T-cell (primary cell): ENCODE measurements at regions not wholly inside any gene's neighbourhood (a gene's known extent, or its start where the extent isn't known, plus 50 kb on each side); places are given as distances from the start of the nearest gene placed in this dataset.

Experiments
- ATAC-seq, 4 experiments: fragments of 200-7000 bp in 3 of 4; fragments of 150-1000 bp in 1 of 4; cut with Tn5 transposase; replicated peaks in 1 of 4; 1 replicate in 3 of 4; 2 replicates in 1 of 4; pipeline ENCODE4 v1.10.0; 2021; ENCODE audit warnings: moderate library complexity in 3 of 4, mild to moderate bottlenecking in 2 of 4, moderate number of reproducible peaks in 1 of 4
- CTCF ChIA-PET, 2 donors: fragments of 300-600 bp; sonication (Branson Sonifier 250); formaldehyde crosslinking; loops; one replicate each; lab custom pipeline; 2022; ENCODE audit warnings: antibody characterized with exemption in 2 of 2; lab: Charles Lee
- POLR2A ChIA-PET, 2 donors: fragments of 300-600 bp; sonication (Branson Sonifier 250); formaldehyde crosslinking; loops; one replicate each; lab custom pipeline; 2022; ENCODE audit warnings: antibody characterized with exemption in 2 of 2; lab: Charles Lee
- DNase-seq, 35 experiments: peaks; one replicate each; pipeline versions ENCODE4 v3.0.0 to v3.0.0-alpha.2; 2013 to 2023
- H3K27ac ChIP-seq: one replicate; pipeline ENCODE4 v1.5.1; 2013; ENCODE audit warnings: low read length
- H3K27me3 ChIP-seq, 2 experiments: replicated peaks in 1 of 2; 1 replicate in 1 of 2; 2 replicates in 1 of 2; pipeline versions ENCODE4 v1.6.1 to v1.7.0; 2013; ENCODE audit warnings: low read length in 1 of 2, mixed read lengths in 1 of 2; ENCODE audit not compliant: control insufficient read depth in 2 of 2, insufficient read depth in 2 of 2; ENCODE audit errors: extremely low read depth in 1 of 2
- H3K36me3 ChIP-seq, 2 donors: 1 replicate in 1 of 2; 2 replicates in 1 of 2; pipeline versions ENCODE4 v1.6.1 to v1.7.0; 2013; ENCODE audit warnings: low read length in 1 of 2; ENCODE audit not compliant: control insufficient read depth in 2 of 2, insufficient read depth in 1 of 2; ENCODE audit errors: extremely low read depth in 1 of 2
- H3K4me1 ChIP-seq, 2 experiments: 1 replicate in 1 of 2; 2 replicates in 1 of 2; pipeline versions ENCODE4 v1.6.1 to v1.7.0; 2013; ENCODE audit warnings: low read length in 2 of 2, mixed read lengths in 1 of 2; ENCODE audit not compliant: insufficient read depth in 2 of 2, control insufficient read depth in 1 of 2; ENCODE audit errors: extremely low read depth in 1 of 2
- H3K4me3 ChIP-seq, 2 donors: 1 replicate in 1 of 2; 2 replicates in 1 of 2; pipeline versions ENCODE4 v1.5.1 to v1.7.0; 2013; ENCODE audit warnings: mild to moderate bottlenecking in 2 of 2, low read length in 1 of 2, moderate library complexity in 1 of 2; ENCODE audit not compliant: control insufficient read depth in 1 of 2; ENCODE audit errors: extremely low read depth in 1 of 2
- H3K9me3 ChIP-seq: 2 replicates; pipeline ENCODE4 v1.7.0; 2013
- H3K27ac Mint-ChIP-seq, 2 donors: one replicate each; pipeline ENCODE4 v1.8.0; 2020 to 2021; ENCODE audit warnings: mild to moderate bottlenecking in 2 of 2, mixed read lengths in 2 of 2
- H3K27me3 Mint-ChIP-seq, 2 donors: one replicate each; pipeline ENCODE4 v1.8.0; 2021 to 2022; ENCODE audit warnings: mixed read lengths in 2 of 2
- H3K36me3 Mint-ChIP-seq: one replicate; pipeline ENCODE4 v1.8.0; 2021; ENCODE audit warnings: mixed read lengths
- H3K4me1 Mint-ChIP-seq, 3 donors: one replicate each; pipeline ENCODE4 v1.8.0; 2020 to 2022; ENCODE audit warnings: mixed read lengths in 3 of 3, mild to moderate bottlenecking in 1 of 3
- H3K4me3 Mint-ChIP-seq, 3 donors: one replicate each; pipeline ENCODE4 v1.8.0; 2020 to 2022; ENCODE audit warnings: mild to moderate bottlenecking in 3 of 3, mixed read lengths in 3 of 3, moderate library complexity in 3 of 3
- H3K9me3 Mint-ChIP-seq, 3 donors: one replicate each; pipeline ENCODE4 v1.8.0; 2020 to 2022; ENCODE audit warnings: mixed read lengths in 3 of 3
- WGBS: methylation state at CpG from one replicate; pipeline ENCODE4 v1.1.5; 2013; ENCODE audit warnings: missing lambda C conversion rate; ENCODE audit not compliant: insufficient coverage; 5-methylcytosine and 5-hydroxymethylcytosine counted together

DNA sequence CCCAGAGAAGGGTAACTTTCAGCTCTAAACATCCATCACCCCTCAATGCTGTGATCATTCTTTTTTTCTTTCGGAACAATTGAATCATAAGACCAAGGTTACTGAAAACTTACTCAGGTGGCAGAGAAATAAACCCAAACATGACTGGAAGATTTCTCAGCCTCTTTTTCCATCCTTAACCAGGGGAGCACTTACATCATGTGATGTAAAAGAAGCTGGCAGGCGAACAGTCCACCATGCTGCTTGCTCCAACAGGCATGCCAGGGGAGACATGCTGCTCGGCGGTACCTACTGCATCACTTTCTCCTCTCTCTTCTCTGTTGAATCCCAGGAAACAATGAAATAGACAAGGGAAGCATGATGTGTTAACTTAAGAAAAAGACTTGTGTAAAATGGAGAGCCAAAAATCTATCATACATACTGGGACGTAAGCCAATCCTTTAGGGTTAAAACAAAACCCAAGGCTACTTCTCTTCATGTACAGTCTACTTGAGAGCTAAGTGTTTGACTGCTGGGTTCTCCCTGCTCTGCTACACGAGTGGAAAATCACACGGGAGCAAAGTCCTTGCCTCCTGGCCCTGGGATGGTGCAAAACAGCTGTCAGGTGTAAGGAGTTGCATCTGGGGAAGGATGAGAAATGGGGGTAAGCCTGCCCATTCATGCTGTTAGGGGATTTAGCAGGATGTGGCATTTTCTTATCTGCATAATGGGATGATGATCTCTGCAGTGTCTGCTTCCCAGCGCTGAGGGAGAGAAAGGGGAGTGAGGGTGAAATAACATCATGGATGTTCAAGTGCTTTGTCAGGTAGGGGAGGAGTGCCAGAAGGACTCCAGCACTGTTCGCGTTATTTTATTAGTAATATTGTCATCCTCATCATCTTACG lies 64.3 kb upstream of the ZNF438 start:
- no peaks in the 10 kb centered on the region for H3K36me3 ChIP-seq
- Mint-ChIP-seq H3K27ac (no peak overlapping the region), H3K9me3 (no peaks in the 10 kb centered on the region), H3K36me3 (no peaks in the 10 kb centered on the region), H3K4me1 (peaks cover 11 to 14% (median 13%) of the 10 kb centered on the region in 3 donors), H3K4me3 (no peak overlapping the region), H3K27me3 (no peaks in the 10 kb centered on the region)
- DNase-seq (no peak), ATAC-seq (no peak)
- no peak overlapping the region for H3K4me3 ChIP-seq
- H3K27me3 ChIP-seq, result peaks cover 0 to 4% of the 10 kb centered on the region in 2 experiments
- H3K27ac ChIP-seq, result no peak overlapping the region
- H3K9me3 ChIP-seq, result no peaks in the 10 kb centered on the region
- ChIA-PET CTCF (interaction anchor here in 1 of 2 donors (0.7 to 1.3 kb wide), 2 partner anchors 9 to 14 kb away, joined by 3 to 4 read pairs; no protein-coding TSS in a partner anchor), POLR2A (no interaction called here)
- H3K4me1 ChIP-seq, result peaks cover 0 to 3% of the 10 kb centered on the region in 2 experiments
- WGBS, result 62% methylated on average over 3 of the region's 11 CpGs

DNA sequence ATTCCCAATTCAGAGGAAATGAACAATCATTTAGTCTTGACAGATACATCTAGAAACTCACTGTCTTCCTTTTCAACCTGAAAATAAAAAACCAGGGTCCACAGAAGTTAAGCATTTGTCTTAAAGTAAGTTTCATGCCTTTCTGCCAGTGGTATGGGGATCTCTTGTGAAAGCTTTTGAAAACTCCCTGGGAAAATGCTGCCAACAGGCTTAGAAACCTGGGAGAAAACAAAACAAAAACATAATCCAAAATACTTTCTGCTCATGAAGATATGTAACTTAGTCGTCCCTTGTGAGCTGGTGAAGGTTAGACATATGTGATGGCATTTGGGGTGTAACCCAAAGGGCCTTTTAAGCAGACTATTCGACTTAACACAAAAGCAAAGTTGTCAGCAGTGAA lies 66.4 kb upstream of the ZNF438 start:
- Histone ChIP-seq H3K4me1 (peaks cover 0 to 8% of the 10 kb centered on the region in 2 experiments), H3K27me3 (peaks cover 0 to 4% of the 10 kb centered on the region in 2 experiments), H3K4me3 (no peak overlapping the region), H3K27ac (no peak overlapping the region), H3K9me3 (no peaks in the 10 kb centered on the region), H3K36me3 (no peaks in the 10 kb centered on the region)
- Mint-ChIP-seq H3K4me3 (no peak overlapping the region), H3K9me3 (no peaks in the 10 kb centered on the region), H3K36me3 (no peaks in the 10 kb centered on the region), H3K27ac (no peak overlapping the region), H3K27me3 (no peaks in the 10 kb centered on the region), H3K4me1 (peaks cover 16 to 25% (median 20%) of the 10 kb centered on the region in 3 donors)
- DNase-seq (no peak), ATAC-seq (no peak)
- POLR2A ChIA-PET, result no interaction called here
- CTCF ChIA-PET, result no interaction called here
- no CpG with 5 or more reads among the region's 2 CpGs for WGBS

DNA sequence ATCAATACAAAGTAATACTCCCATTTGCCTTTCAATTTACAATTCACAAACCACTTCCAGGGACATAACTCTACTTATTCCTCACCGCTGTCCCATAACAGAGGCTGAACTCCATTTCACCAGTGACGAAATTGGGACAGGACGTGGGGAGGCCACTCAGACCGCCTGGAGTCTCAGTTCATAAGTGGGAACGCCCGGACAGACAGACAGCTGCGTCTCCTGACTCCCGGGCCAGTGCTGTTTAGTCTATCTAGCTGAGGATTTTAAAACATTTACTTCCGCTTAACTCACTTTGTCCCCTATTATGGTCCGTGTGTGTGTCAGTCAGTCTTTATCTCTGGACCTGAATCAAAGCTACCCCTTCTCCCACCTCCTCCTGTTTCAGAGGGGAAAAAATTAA lies 67.4 kb upstream of the ZNF438 start:
- no peaks in the 10 kb centered on the region for H3K9me3 Mint-ChIP-seq
- H3K36me3 Mint-ChIP-seq, result no peaks in the 10 kb centered on the region
- H3K4me3 ChIP-seq, result no peak overlapping the region
- no peaks in the 10 kb centered on the region for H3K36me3 ChIP-seq
- no peak overlapping the region for H3K4me3 Mint-ChIP-seq
- no peak overlapping the region for H3K27ac Mint-ChIP-seq
- no peaks in the 10 kb centered on the region for H3K27me3 Mint-ChIP-seq
- no peaks in the 10 kb centered on the region for H3K9me3 ChIP-seq
- CTCF ChIA-PET, result no interaction called here
- no peak for DNase-seq
- peaks cover 16 to 25% (median 20%) of the 10 kb centered on the region in 3 donors for H3K4me1 Mint-ChIP-seq
- ATAC-seq, result no peak
- peaks cover 0 to 8% of the 10 kb centered on the region in 2 experiments for H3K4me1 ChIP-seq
- H3K27me3 ChIP-seq, result peaks cover 0 to 4% of the 10 kb centered on the region in 2 experiments
- POLR2A ChIA-PET, result no interaction called here
- 87% methylated on average over 4 of the region's 10 CpGs for WGBS
- no peak overlapping the region for H3K27ac ChIP-seq

DNA sequence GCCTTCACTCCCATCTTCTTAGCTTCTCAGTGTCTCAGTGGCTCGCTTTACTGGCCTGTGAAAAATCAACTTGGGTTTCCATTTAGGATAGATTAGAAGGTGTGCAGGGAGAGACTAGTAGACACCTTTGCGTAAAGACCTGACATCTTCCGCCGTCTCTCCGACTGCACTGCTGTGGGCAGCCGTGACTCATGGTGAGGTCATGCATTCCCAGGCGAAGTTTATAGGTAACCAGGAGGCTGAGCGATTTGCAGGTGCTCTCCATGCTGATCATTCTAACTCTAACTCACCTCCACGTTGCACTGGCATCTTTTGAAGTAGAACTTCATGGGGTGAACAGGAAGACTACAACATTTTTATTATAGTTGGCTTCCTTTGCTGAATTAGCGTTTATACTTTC lies 68.0 kb upstream of the ZNF438 start:
- Mint-ChIP-seq H3K4me1 (peaks cover 16 to 25% (median 20%) of the 10 kb centered on the region in 3 donors), H3K27ac (peak overlapping the region; percentile 3 to 61), H3K36me3 (no peaks in the 10 kb centered on the region), H3K4me3 (no peak overlapping the region), H3K27me3 (no peaks in the 10 kb centered on the region), H3K9me3 (no peaks in the 10 kb centered on the region)
- no peaks in the 10 kb centered on the region for H3K9me3 ChIP-seq
- DNase-seq, result no peak
- WGBS, result 63% methylated on average over 4 of the region's 10 CpGs
- no peak for ATAC-seq
- peaks cover 0 to 8% of the 10 kb centered on the region in 2 experiments for H3K4me1 ChIP-seq
- POLR2A ChIA-PET, result no interaction called here
- no peaks in the 10 kb centered on the region for H3K36me3 ChIP-seq
- H3K27ac ChIP-seq, result no peak overlapping the region
- H3K27me3 ChIP-seq, result peaks cover 0 to 4% of the 10 kb centered on the region in 2 experiments
- CTCF ChIA-PET, result no interaction called here
- no peak overlapping the region for H3K4me3 ChIP-seq

DNA sequence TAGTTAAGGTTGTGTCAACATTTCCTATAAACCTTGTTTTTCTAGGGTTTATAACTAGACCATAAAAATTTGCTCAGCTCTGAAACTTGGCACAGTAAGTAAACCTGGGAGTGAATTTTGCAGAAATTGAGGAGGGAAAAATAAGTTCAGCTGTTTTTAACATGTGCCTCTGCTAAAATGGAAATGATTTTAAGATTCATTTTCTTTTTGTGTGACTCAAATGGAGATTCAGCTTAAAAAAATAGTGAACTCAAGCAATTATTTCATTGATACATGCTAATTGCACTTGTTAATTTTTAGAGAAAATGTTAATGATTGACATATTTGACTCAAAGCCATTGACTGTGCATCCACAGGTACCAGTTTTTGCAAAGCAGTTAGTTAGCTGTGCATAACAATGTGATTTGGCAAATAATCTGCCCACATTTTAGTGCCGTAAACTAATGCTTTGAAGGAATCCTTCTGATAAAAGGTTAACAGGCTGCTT lies 68.5 kb upstream of the ZNF438 start:
- Mint-ChIP-seq H3K4me3 (no peak overlapping the region), H3K27me3 (no peaks in the 10 kb centered on the region), H3K9me3 (no peaks in the 10 kb centered on the region), H3K36me3 (no peaks in the 10 kb centered on the region), H3K27ac (peak overlapping the region in 1 of 2 donors; percentile 61), H3K4me1 (peaks cover 16 to 25% (median 20%) of the 10 kb centered on the region in 3 donors)
- ATAC-seq, result no peak
- Histone ChIP-seq H3K4me3 (no peak overlapping the region), H3K36me3 (no peaks in the 10 kb centered on the region), H3K27me3 (peaks cover 0 to 4% of the 10 kb centered on the region in 2 experiments), H3K4me1 (peaks cover 0 to 8% of the 10 kb centered on the region in 2 experiments), H3K9me3 (no peaks in the 10 kb centered on the region), H3K27ac (no peak overlapping the region)
- WGBS, result 83% methylated on average over 1 of the region's 1 CpG
- ChIA-PET POLR2A (interaction anchor here in 1 of 2 donors (0.5 kb wide), 1 partner anchor 364 kb away, joined by 3 read pairs; no protein-coding TSS in a partner anchor), CTCF (interaction anchor here in 1 of 2 donors (0.6 kb wide), 1 partner anchor 466 kb away, joined by 6 read pairs; no protein-coding TSS in a partner anchor)
- DNase-seq, result no peak

DNA sequence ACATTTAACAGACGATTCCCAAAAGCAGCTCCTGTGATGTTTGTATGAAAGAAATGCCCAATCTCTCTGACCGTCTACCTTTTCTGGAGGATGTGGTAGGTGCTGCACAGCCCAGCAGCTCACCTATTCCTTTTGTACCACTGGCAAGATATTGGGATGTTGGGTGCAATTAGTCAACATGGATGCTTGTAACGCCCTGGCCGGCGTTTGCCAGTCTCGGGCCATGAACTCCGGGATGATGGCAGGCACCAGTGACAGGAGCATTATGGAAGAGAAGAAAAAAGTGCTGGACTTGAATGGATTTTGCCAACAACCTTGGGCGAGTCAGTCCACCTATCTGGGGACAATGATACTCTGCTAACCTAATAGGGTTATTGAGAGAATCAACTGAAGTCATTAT lies 69.0 kb upstream of the ZNF438 start:
- WGBS, result 92% methylated on average over 6 of the region's 8 CpGs
- CTCF ChIA-PET, result interaction anchor here in 1 of 2 donors (0.6 kb wide), 1 partner anchor 466 kb away, joined by 6 read pairs; no protein-coding TSS in a partner anchor
- Mint-ChIP-seq H3K27ac (peak overlapping the region in 1 of 2 donors; percentile 91), H3K4me1 (peaks cover 16 to 25% (median 20%) of the 10 kb centered on the region in 3 donors), H3K27me3 (no peaks in the 10 kb centered on the region), H3K4me3 (no peak overlapping the region), H3K36me3 (no peaks in the 10 kb centered on the region), H3K9me3 (no peaks in the 10 kb centered on the region)
- Histone ChIP-seq H3K36me3 (no peaks in the 10 kb centered on the region), H3K4me1 (peaks cover 0 to 8% of the 10 kb centered on the region in 2 experiments), H3K4me3 (no peak overlapping the region), H3K27me3 (peaks cover 0 to 4% of the 10 kb centered on the region in 2 experiments), H3K27ac (no peak overlapping the region), H3K9me3 (no peaks in the 10 kb centered on the region)
- no peak for ATAC-seq
- POLR2A ChIA-PET, result interaction anchor here in 1 of 2 donors (0.5 kb wide), 1 partner anchor 364 kb away, joined by 3 read pairs; no protein-coding TSS in a partner anchor
- no peak for DNase-seq
